Pulmonary artery endothelial cell (primary cell): ENCODE measurements at regions not wholly inside any gene's neighbourhood (a gene's known extent, or its start where the extent isn't known, plus 50 kb on each side); places are given as distances from the start of the nearest gene placed in this dataset.
"Not testable (repeated sequence)": the region's sequence is repeated elsewhere in the genome, so short reads cannot be mapped to it uniquely, and the experiment has no call there.

ENCODE experiments used
- DNase-seq: peaks from one replicate; pipeline ENCODE4 v3.0.0-alpha.2; 2011; ENCODE audit warnings: low read depth, low spot score

DNA sequence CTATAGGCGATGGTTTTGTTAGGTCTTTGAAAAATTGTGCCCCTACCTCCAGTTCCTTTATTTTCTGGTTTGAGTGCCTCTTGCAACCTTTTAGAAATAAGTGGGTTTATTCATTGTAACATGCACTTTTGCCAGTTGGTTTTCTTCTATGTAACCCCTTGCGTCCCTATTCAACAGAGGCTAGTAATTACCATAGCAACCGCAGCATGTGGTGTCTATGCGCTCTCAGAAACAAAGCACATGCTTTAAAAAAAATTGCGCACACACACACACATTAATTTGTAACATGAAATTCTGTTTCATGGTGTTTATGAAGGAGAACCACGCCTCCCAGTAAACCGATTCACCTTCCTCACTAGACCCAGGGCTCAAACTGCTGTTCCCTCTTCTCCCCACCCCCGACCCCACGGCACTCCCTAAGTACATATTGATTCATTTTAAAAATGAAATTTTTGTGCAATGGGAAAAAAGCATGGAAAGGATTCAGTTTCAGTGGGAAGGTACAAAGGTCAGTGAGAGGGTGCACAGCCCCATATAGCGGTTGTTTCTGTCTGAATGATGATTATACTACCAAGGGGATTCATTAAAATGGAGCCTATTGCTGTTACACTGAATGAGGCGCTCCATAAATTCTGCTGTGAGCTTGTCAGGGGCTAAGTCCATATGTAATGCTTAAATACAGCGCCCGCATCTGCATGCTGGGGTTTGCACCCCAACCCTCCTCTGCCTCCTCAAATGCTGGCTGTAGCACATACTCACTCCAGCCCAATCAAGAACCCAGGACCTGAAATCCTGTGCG lies 206.9 kb downstream of the ICOS start:
- no peak for DNase-seq

- no peak for DNase-seq
These were observed 207.9 kb downstream of the ICOS start for GRCh38 chr2:204144492-204144891.

DNA sequence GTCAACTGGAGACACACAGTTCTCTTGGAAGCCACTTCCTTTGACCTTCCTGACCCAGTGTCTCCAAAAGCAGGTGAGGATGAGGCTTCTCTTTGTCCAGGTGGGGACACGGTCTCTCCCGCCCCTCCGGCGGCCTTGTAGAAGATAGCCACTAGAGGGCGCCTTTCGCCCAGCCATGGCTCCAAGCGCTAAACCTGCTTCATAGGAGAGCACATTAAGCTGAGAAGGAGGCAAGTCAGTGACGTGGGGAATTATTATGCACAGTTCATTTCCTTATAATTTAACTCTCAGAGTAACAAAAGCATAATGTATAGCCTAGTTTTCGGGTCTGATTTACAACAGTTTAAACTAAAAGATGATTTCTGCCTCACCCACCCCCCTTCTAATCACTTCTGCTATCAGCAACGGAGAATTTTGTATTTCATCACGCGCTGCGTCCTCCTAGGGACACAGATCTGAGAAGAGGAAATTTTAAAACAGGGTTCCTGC lies 208.7 kb downstream of the ICOS start:
- DNase-seq, result peak; percentile 35

- DNase-seq, result no peak
These were observed 209.2 kb downstream of the ICOS start for GRCh38 chr2:204145791-204146190.

- not testable (repeated sequence) for DNase-seq
These were observed 210.5 kb downstream of the ICOS start for GRCh38 chr2:204147040-204147439.

GRCh38 chr2:204150721-204151120 lies 214.2 kb downstream of the ICOS start:
- no peak for DNase-seq

GRCh38 chr2:204152616-204153015 lies 216.1 kb downstream of the ICOS start:
- no peak for DNase-seq

- no peak for DNase-seq
These were observed 218.3 kb downstream of the ICOS start for GRCh38 chr2:204154863-204155262.

GRCh38 chr2:204156456-204156855 lies 219.9 kb downstream of the ICOS start:
- DNase-seq, result no peak

GRCh38 chr2:204157684-204158083 lies 221.1 kb downstream of the ICOS start:
- no peak for DNase-seq

DNA sequence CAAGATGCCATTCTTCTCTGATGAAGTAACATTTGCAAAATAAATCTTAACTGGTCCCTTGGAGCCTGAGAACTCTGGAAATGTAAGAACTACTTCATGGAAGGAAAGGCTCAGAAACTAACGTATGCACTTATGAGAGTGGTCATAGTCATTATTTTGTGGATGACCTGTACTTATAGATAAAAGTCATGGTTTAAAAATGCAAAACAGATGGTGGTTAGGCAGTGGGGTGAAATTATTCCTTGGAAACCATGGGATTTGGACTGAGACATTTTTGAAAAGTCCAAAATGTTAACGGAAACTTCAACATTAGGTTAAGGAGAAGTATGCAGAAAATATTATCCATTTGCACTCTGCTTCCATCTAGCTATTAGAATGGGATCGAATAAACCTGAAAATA lies 223.0 kb downstream of the ICOS start:
- DNase-seq, result no peak

DNA sequence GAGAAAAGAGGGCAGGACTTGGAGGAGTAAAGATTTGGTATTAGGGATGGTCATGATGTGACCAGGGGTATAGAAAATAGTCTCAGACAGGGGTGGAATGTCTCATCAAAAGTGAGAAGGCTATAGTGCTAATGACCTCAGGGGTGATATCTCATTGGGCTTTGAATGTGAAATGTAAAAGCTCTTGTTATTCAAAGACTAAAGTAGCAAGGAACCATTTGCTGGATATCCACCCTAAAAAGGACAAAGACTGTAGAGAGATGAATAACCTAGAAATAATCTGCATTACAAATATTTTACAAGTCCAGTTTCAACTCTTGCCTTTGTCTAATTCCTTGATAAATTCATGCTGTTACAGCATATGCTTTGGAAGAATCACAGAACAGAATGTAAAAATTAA lies 224.4 kb downstream of the ICOS start:
- DNase-seq, result no peak

GRCh38 chr2:204161886-204162285 lies 225.3 kb downstream of the ICOS start:
- DNase-seq, result no peak

DNA sequence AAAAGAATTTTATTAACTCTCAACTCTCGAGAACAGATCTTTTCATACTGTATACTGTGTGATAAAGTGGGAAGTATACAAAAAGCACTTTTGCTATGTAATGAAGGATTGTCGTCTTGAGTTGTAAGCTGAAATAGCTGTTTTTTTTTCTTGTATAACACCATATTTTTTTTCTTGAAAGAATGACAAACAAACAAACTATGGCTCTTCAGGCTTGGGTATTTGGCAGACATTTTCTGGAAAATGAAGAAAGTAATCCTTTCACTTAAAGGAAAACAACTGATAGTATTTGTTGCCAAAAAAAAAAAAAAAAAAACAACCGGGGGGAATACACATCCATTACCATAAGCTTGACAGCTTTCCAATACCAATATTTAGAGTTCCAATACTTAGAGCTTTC lies 230.4 kb downstream of the ICOS start:
- no peak for DNase-seq

- DNase-seq, result not testable (repeated sequence)
These were observed 231.1 kb downstream of the ICOS start for GRCh38 chr2:204167670-204168069.

GRCh38 chr2:204170411-204170810 lies 233.8 kb downstream of the ICOS start:
- DNase-seq, result no peak

- no peak for DNase-seq
These were observed 235.0 kb downstream of the ICOS start for GRCh38 chr2:204171432-204172144.

GRCh38 chr2:204172145-204172600 lies 235.6 kb downstream of the ICOS start:
- no peak for DNase-seq

DNA sequence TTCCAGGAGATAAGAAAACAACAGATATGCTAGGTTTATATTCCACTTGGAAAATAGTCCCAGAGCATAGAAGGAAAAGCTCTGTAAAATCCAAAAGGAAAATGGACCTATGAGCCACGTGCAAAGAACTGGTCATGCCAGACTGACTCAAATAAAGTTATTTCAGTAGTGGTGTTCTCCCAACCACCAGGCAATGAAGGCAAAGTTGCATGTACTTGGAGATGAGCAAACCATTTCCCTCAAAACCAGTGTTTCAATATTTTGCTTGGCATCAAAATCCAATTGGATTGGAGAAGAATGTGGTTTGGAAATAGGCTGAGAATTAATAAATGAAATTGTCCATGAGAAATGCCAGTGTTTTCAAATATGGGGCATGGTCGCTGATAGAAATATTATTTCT lies 237.5 kb downstream of the ICOS start:
- DNase-seq, result no peak

DNA sequence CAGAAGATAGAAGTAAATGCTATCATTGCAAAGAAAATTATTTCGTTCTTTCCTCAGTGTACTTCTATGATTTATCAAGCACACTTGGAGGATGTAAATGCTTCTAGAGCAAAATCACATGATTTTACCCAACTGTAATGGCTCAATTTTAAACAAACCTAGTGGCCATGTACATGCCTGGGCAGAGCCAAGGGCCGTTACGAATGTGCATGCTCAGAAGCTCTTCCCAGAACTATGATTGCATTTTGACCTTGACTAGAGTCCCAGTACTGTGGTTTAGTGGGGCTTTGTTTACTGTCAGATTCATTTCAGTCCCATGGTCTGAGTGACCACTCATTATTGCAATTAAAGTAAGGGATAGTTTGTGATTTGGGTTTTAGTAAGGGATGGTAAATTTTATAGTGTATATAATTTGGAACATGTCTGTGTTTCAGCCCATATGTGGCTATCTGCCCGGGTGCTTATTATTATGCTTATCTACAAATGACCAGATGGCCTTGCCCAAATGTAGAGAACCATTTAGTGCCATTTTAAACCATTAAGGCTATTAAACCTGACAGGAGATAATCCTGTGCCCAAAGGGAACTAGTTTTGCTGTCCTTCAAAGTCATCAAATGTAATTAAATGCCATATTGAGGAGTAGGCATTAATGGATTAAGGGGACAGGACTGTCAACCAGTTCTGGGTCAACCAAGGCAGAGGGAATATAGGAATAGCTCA lies 239.1 kb downstream of the ICOS start:
- DNase-seq, result no peak

DNA sequence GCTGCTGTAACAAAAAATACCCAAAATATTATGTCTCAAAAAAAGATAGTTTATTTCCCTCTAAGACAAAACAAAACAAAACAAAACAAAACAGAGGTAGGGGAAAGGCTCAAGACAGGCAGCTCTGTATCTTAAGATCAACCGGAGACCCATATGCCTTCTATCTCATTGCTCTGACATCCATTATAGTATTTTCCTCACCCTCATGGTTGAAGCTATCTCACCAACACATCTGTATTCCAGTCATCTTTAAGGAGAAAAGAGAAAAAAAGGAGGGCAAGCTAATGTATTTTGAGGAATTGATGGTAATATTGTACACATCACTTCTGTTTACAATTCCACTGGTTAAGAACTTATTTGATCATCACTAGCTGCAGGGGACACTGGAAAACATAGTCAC lies 239.7 kb downstream of the ICOS start:
- DNase-seq, result no peak
